H1 (cell line): ENCODE measurements at regions not wholly inside any gene's neighbourhood (a gene's known extent, or its start where the extent isn't known, plus 50 kb on each side); places are given as distances from the start of the nearest gene placed in this dataset.

ENCODE experiments used
- BCL11A ChIP-seq, 2 experiments: IDR thresholded peaks; one replicate each; pipeline ENCODE4 v1.6.1; 2011; ENCODE audit warnings: low read depth in 2 of 2, low read length in 2 of 2, mild to moderate bottlenecking in 2 of 2
- GTF2F1 ChIP-seq: IDR thresholded peaks from 2 replicates; pipeline ENCODE4 v1.6.1; 2012; ENCODE audit warnings: low read depth, low read length, improper control_type of control experiment, borderline replicate concordance
- POLR2AphosphoS5 ChIP-seq: IDR thresholded peaks from 2 replicates; pipeline ENCODE4 v1.6.1; 2011; ENCODE audit warnings: low read depth, low read length
- SP4 ChIP-seq: IDR thresholded peaks from 2 replicates; pipeline ENCODE4 v1.6.1; 2012; ENCODE audit warnings: low read length, inconsistent platforms
- USF2 ChIP-seq: IDR thresholded peaks from 2 replicates; pipeline ENCODE4 v1.6.1; 2011; ENCODE audit warnings: low read length, improper control_type of control experiment

- TF ChIP-seq SP4 (no peak), USF2 (no peak), GTF2F1 (no peak), POLR2AphosphoS5 (no peak), BCL11A (IDR thresholded peaks at IDR 0.05; ENCODE audit: low read depth in 2 of 2, low read length in 2 of 2) (no peak)
These were observed 851.2 kb upstream of the ADAMTS5 start (continued) for GRCh38 chr21:27817902-27818623.
